Neuronal stem cell (in vitro differentiated cells): ENCODE measurements at regions not wholly inside any gene's neighbourhood (a gene's known extent, or its start where the extent isn't known, plus 50 kb on each side); places are given as distances from the start of the nearest gene placed in this dataset. TPM values are rescaled to one million over a fixed set of nuclear protein-coding genes. Genes with fewer than 3 reads are reported as not detected.

ENCODE experiments used
- DNase-seq: peaks from one replicate; pipeline ENCODE4 v3.0.0-alpha.2; 2013; ENCODE audit warnings: low spot score
- H2AFZ ChIP-seq: one replicate; pipeline ENCODE4 v1.6.1; 2013; ENCODE audit warnings: mild to moderate bottlenecking, low read length, inconsistent platforms
- H2AK5ac ChIP-seq: 2 replicates; pipeline ENCODE4 v1.6.1; 2013; ENCODE audit warnings: low read depth, mild to moderate bottlenecking, inconsistent platforms, low read length, moderate library complexity, mixed read lengths
- H2BK120ac ChIP-seq: 2 replicates; pipeline ENCODE4 v1.6.1; 2013; ENCODE audit warnings: low read depth, mild to moderate bottlenecking, inconsistent platforms, low read length, moderate library complexity, mixed read lengths
- H2BK12ac ChIP-seq: one replicate; pipeline ENCODE4 v1.6.1; 2013; ENCODE audit warnings: low read length, inconsistent platforms
- H2BK15ac ChIP-seq: 2 replicates; pipeline ENCODE4 v1.6.1; 2013; ENCODE audit warnings: mild to moderate bottlenecking, low read length, inconsistent platforms, mixed read lengths
- H2BK5ac ChIP-seq: one replicate; pipeline ENCODE4 v1.6.1; 2013; ENCODE audit warnings: inconsistent platforms, mild to moderate bottlenecking, low read length, moderate library complexity
- H3K14ac ChIP-seq: one replicate; pipeline ENCODE4 v1.6.1; 2013; ENCODE audit warnings: low read length, inconsistent platforms
- H3K18ac ChIP-seq: 2 replicates; pipeline ENCODE4 v1.6.1; 2013; ENCODE audit warnings: low read length, inconsistent platforms
- H3K23ac ChIP-seq: 2 replicates; pipeline ENCODE4 v1.6.1; 2013; ENCODE audit warnings: low read depth, mild to moderate bottlenecking, mixed read lengths, low read length, inconsistent platforms; ENCODE audit not compliant: poor library complexity
- H3K27ac ChIP-seq: replicated peaks from 3 replicates; pipeline ENCODE4 v1.5.1; 2013; ENCODE audit warnings: low read length, inconsistent platforms
- H3K27me3 ChIP-seq, 3 experiments: 2 replicates each; pipeline ENCODE4 v1.6.1; 2013; ENCODE audit warnings: low read length in 3 of 3, mild to moderate bottlenecking in 2 of 3, inconsistent platforms in 1 of 3, low read depth in 1 of 3, mixed read lengths in 1 of 3, moderate library complexity in 1 of 3; ENCODE audit not compliant: control insufficient read depth in 3 of 3, insufficient read depth in 3 of 3
- H3K36me3 ChIP-seq, 2 donors: replicated peaks in 1 of 2; 2 replicates each; pipeline ENCODE4 v1.6.1; 2013; ENCODE audit warnings: low read length in 2 of 2; ENCODE audit not compliant: control insufficient read depth in 2 of 2, insufficient read depth in 2 of 2
- H3K4ac ChIP-seq: 2 replicates; pipeline ENCODE4 v1.6.1; 2013; ENCODE audit warnings: inconsistent platforms, mild to moderate bottlenecking, low read length, moderate library complexity
- H3K4me1 ChIP-seq, 2 donors: 1 replicate in 1 of 2; 2 replicates in 1 of 2; pipeline ENCODE4 v1.6.1; 2013; ENCODE audit warnings: low read length in 2 of 2, low read depth in 1 of 2; ENCODE audit not compliant: control insufficient read depth in 2 of 2, insufficient read depth in 1 of 2
- H3K4me2 ChIP-seq: one replicate; pipeline ENCODE4 v1.6.1; 2013; ENCODE audit warnings: mild to moderate bottlenecking, low read length, inconsistent platforms; ENCODE audit not compliant: insufficient read depth, poor library complexity, severe bottlenecking
- H3K4me3 ChIP-seq, 2 donors: 2 replicates each; pipeline ENCODE4 v1.5.1; 2013; ENCODE audit warnings: low read length in 2 of 2, mild to moderate bottlenecking in 2 of 2, inconsistent platforms in 1 of 2, moderate library complexity in 1 of 2
- H3K79me1 ChIP-seq: one replicate; pipeline ENCODE4 v1.6.1; 2013; ENCODE audit warnings: low read depth, mild to moderate bottlenecking, inconsistent platforms, low read length, moderate library complexity
- H3K9ac ChIP-seq: one replicate; pipeline ENCODE4 v1.6.1; 2013; ENCODE audit warnings: mild to moderate bottlenecking, low read depth, low read length, inconsistent platforms; ENCODE audit not compliant: poor library complexity
- H3K9me3 ChIP-seq, 2 donors: replicated peaks in 1 of 2; 2 replicates each; pipeline versions ENCODE3 to v1.6.1; 2013; ENCODE audit warnings: low read length in 2 of 2, mild to moderate bottlenecking in 2 of 2, inconsistent platforms in 1 of 2, low read depth in 1 of 2, mixed read lengths in 1 of 2, moderate library complexity in 1 of 2; ENCODE audit not compliant: control insufficient read depth in 2 of 2, insufficient read depth in 1 of 2
- H4K8ac ChIP-seq: one replicate; pipeline ENCODE4 v1.6.1; 2013; ENCODE audit warnings: low read depth, mild to moderate bottlenecking, inconsistent platforms, low read length, moderate library complexity
- H4K91ac ChIP-seq: one replicate; pipeline ENCODE4 v1.6.1; 2013; ENCODE audit warnings: low read length, low read depth, mild to moderate bottlenecking, inconsistent platforms; ENCODE audit not compliant: poor library complexity
- WGBS, 2 donors: extraction: QIAGEN DNeasy Blood & Tissue Kit; methylation state at CpG; one replicate each; pipeline ENCODE4 v1.1.7; 2013; ENCODE audit warnings: missing lambda C conversion rate in 2 of 2, mixed read lengths in 1 of 2; ENCODE audit not compliant: insufficient read length in 2 of 2, insufficient replicate concordance in 1 of 2; ENCODE audit errors: extremely low coverage in 2 of 2; 5-methylcytosine and 5-hydroxymethylcytosine counted together
- small RNA-seq: library from polyadenylated mRNA; stranded (forward); fragments of <200 nt; extraction: miRNeasy Mini kit (QIAGEN cat#:217004); gene quantifications from one replicate; pipeline ENCODE3, GENCODE V24; 2013; ENCODE audit not compliant: insufficient read depth

DNA sequence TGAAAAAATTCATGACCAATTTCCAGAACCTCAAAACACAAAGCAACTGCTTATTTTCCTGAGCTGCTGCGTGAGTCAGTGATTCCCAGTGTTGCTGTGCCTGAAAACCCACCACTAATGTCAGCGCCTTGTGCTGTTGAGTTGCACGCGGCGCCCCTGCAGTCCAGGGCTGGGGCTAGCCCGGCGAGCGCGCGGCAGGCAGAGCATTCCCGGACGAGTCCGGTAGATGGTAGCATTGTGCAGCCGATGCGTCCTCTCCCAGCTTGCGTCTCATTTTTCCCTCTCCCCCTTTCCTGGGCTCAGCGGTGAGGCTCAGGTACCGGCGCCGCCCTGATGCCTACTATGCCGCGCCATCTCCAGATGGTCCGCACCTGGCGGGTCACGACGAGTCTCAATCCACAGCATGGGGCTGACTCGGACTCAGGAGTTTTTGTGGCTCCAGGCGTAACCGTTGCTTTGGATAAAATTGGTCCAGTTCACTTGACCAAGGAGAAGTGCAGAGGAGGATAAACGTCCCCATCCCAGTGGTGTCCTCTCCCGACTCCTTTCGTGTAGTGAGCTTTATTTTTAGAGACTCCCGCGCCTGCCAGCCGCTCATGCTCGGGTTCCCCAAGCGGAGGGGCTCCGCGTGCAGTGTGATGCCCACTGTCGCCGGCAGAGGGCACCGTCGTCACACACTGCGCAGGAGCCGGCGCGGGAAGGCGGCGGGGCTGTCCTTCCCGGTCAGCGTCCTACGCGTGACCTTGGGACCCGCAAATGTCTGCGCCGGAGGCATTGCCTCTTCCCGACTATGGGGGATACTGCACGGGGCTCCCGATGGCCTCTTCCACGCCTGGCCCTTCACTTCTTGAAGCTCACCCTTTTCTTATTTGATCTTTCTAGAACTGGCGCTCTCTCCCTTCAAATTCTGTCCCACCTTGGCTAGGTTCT is 53.6 kb upstream of the IGFBP7 start:
- Histone ChIP-seq H3K18ac (peak overlapping the region; percentile 94), H3K4ac (no peak overlapping the region), H3K14ac (peak overlapping the region; percentile 40), H3K79me1 (no peaks in the 10 kb centered on the region), H4K91ac (no peak overlapping the region), H3K27me3 (peaks cover 0 to 4% (median 3%) of the 10 kb centered on the region in 3 experiments), H2AFZ (peak overlapping the region; percentile 98), H2BK12ac (no peak overlapping the region), H3K4me1 (peaks cover 3 to 8% of the 10 kb centered on the region in 2 donors), H2AK5ac (no peak overlapping the region), H3K9me3 (no peaks in the 10 kb centered on the region), H3K9ac (peak overlapping the region; percentile 85), H2BK120ac (no peak overlapping the region), H2BK15ac (no peak overlapping the region), H3K4me2 (peak overlapping the region; percentile 85), H3K27ac (peak overlapping the region; percentile 50), H4K8ac (peak overlapping the region; percentile 100), H3K4me3 (peak overlapping the region; percentile 52 to 84), H3K23ac (peak overlapping the region; percentile 31), H3K36me3 (no peaks in the 10 kb centered on the region), H2BK5ac (peak overlapping the region; percentile 40)
- no CpG with 5 or more reads among the region's 61 CpGs for WGBS, 2 donors
- DNase-seq = peak; percentile 77

DNA sequence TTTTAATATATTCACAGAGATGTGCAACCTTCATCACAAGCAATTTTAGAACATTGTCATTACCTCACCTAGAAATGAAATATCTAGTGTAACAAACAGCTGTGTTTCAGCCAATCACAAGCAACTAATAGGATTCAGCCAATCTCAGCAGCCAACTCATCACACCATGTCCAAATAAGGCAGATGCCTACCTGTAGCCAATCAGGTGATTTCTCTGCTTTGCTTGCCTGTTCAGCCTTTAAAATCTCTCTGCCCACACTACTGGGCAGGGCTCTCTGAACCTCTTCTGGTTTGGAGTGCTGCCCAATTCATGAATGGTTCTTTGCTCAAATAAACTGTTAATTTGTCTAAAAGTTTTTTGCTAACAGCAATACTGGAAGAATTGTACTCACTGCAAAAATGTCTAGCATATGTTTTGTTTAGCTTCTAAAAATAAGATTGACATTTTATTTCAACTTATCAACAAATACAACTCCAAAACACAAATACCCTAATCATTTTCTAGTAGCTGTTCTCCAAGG is 52.4 kb upstream of the IGFBP7 start:
- Histone ChIP-seq H3K27ac (no peak overlapping the region), H2AFZ (no peak overlapping the region), H3K4ac (no peak overlapping the region), H2BK120ac (no peak overlapping the region), H2BK12ac (no peak overlapping the region), H4K8ac (no peak overlapping the region), H3K27me3 (peaks cover 0 to 4% (median 3%) of the 10 kb centered on the region in 3 experiments), H3K9me3 (no peaks in the 10 kb centered on the region), H2AK5ac (no peak overlapping the region), H3K18ac (no peak overlapping the region), H3K23ac (no peak overlapping the region), H3K4me3 (no peak overlapping the region), H3K9ac (no peak overlapping the region), H3K79me1 (no peaks in the 10 kb centered on the region), H2BK5ac (no peak overlapping the region), H3K4me2 (no peak overlapping the region), H4K91ac (no peak overlapping the region), H3K36me3 (no peaks in the 10 kb centered on the region), H3K4me1 (peaks cover 0 to 8% of the 10 kb centered on the region in 2 donors), H3K14ac (no peak overlapping the region), H2BK15ac (no peak overlapping the region)
- no peak for DNase-seq

Small RNA genes lying in the stretch of these regions (small RNA-seq; reads per million reads assigned to genes)
- not detected for gene SRIP1
